ENCODE measurements at regions not wholly inside any gene's neighbourhood (a gene's known extent, or its start where the extent isn't known, plus 50 kb on each side); places are given as distances from the start of the nearest gene placed in this dataset.
"Not testable (repeated sequence)": the region's sequence is repeated elsewhere in the genome, so short reads cannot be mapped to it uniquely, and the experiment has no call there.

- Histone ChIP-seq H3K4me3 (no peak overlapping the region), H3K36me3 (no peaks in the 10 kb centered on the region), H3K27ac (replicated peaks) (no peak overlapping the region), H3K9me3 (replicated peaks) (peaks cover 9% of the 10 kb centered on the region), H3K4me1 (no peaks in the 10 kb centered on the region), H3K27me3 (ENCODE audit: low read depth) (no peaks in the 10 kb centered on the region)
- intact Hi-C loops (cut with micrococcal nuclease) = no loop called here
- TF ChIP-seq CTCF (IDR thresholded peaks at IDR 0.05; ENCODE audit: borderline replicate concordance) = no peak
- DNase-seq = no peak
Observed at GRCh38 chr5:97297704-97298091, 114.7 kb upstream of the RIOK2 start.

GRCh38 chr5:97301181-97301580, 118.1 kb upstream of the RIOK2 start:
- DNase-seq; H3K27ac ChIP-seq (replicated peaks); intact Hi-C loops (cut with micrococcal nuclease); H3K4me3 ChIP-seq; H3K4me1 ChIP-seq; H3K9me3 ChIP-seq (replicated peaks); H3K36me3 ChIP-seq; H3K27me3 ChIP-seq (ENCODE audit: low read depth): not testable (repeated sequence)

- no peak overlapping the region for H3K4me3 ChIP-seq
- no peaks in the 10 kb centered on the region for H3K4me1 ChIP-seq
- no peak for TF ChIP-seq CTCF (IDR thresholded peaks at IDR 0.05; ENCODE audit: borderline replicate concordance)
- no peak overlapping the region for H3K27ac ChIP-seq (replicated peaks)
- no peaks in the 10 kb centered on the region for H3K36me3 ChIP-seq
- intact Hi-C loops (cut with micrococcal nuclease) = no loop called here
- DNase-seq = no peak
- H3K9me3 ChIP-seq (replicated peaks) = peaks cover 21% of the 10 kb centered on the region
- no peaks in the 10 kb centered on the region for H3K27me3 ChIP-seq (ENCODE audit: low read depth)
Observed at GRCh38 chr5:97338729-97339128, 155.7 kb upstream of the RIOK2 start.

- TF ChIP-seq CTCF (IDR thresholded peaks at IDR 0.05; ENCODE audit: borderline replicate concordance) = no peak
- no peak overlapping the region for H3K4me3 ChIP-seq
- no peak for DNase-seq
- peaks cover 71% of the 10 kb centered on the region for H3K9me3 ChIP-seq (replicated peaks)
- no peaks in the 10 kb centered on the region for H3K36me3 ChIP-seq
- H3K4me1 ChIP-seq = no peaks in the 10 kb centered on the region
- H3K27me3 ChIP-seq (ENCODE audit: low read depth) = no peaks in the 10 kb centered on the region
- intact Hi-C loops (cut with micrococcal nuclease) = no loop called here
- H3K27ac ChIP-seq (replicated peaks) = no peak overlapping the region
Observed at GRCh38 chr5:97355775-97356174, 172.7 kb upstream of the RIOK2 start.

GRCh38 chr5:97363577-97363976, 180.5 kb upstream of the RIOK2 start:
- no peak for TF ChIP-seq CTCF (IDR thresholded peaks at IDR 0.05; ENCODE audit: borderline replicate concordance)
- no peaks in the 10 kb centered on the region for H3K36me3 ChIP-seq
- no peaks in the 10 kb centered on the region for H3K4me1 ChIP-seq
- DNase-seq = no peak
- no peak overlapping the region for H3K4me3 ChIP-seq
- no peak overlapping the region for H3K27ac ChIP-seq (replicated peaks)
- H3K9me3 ChIP-seq (replicated peaks) = peaks cover 32% of the 10 kb centered on the region
- intact Hi-C loops (cut with micrococcal nuclease) = no loop called here
- no peaks in the 10 kb centered on the region for H3K27me3 ChIP-seq (ENCODE audit: low read depth)

- TF ChIP-seq CTCF (IDR thresholded peaks at IDR 0.05; ENCODE audit: borderline replicate concordance) = no peak
- intact Hi-C loops (cut with micrococcal nuclease) = no loop called here
- no peak overlapping the region for H3K4me3 ChIP-seq
- H3K4me1 ChIP-seq = no peaks in the 10 kb centered on the region
- H3K36me3 ChIP-seq = no peaks in the 10 kb centered on the region
- H3K27ac ChIP-seq (replicated peaks) = no peak overlapping the region
- H3K27me3 ChIP-seq (ENCODE audit: low read depth) = no peaks in the 10 kb centered on the region
- peaks cover 30% of the 10 kb centered on the region for H3K9me3 ChIP-seq (replicated peaks)
- no peak for DNase-seq
Observed at GRCh38 chr5:97364731-97365130, 181.7 kb upstream of the RIOK2 start.
